22Rv1 (cell line): ENCODE measurements at regions not wholly inside any gene's neighbourhood (a gene's known extent, or its start where the extent isn't known, plus 50 kb on each side); places are given as distances from the start of the nearest gene placed in this dataset.

Experiments used
- CTCF ChIP-seq: fragments of 450-650 bp; IDR thresholded peaks from 2 replicates; pipeline ENCODE4 v1.5.1; 2017; ENCODE audit warnings: mild to moderate bottlenecking
- ZFX ChIP-seq: fragments of 450-650 bp; IDR thresholded peaks from 2 replicates; pipeline ENCODE4 v1.6.1; 2017; ENCODE audit warnings: antibody characterized with exemption, borderline replicate concordance

- TF ChIP-seq CTCF (no peak), ZFX (no peak)
Observed at GRCh38 chr1:170863621-170864020, 71.7 kb upstream of the MROH9 start.
